CD4-positive, CD25-positive, alpha-beta regulatory T cell (primary cell): ENCODE measurements at regions not wholly inside any gene's neighbourhood (a gene's known extent, or its start where the extent isn't known, plus 50 kb on each side); places are given as distances from the start of the nearest gene placed in this dataset.
"Not testable (repeated sequence)": the region's sequence is repeated elsewhere in the genome, so short reads cannot be mapped to it uniquely, and the experiment has no call there.

Experiments used
- ATAC-seq, 2 donors: fragments of 150-1000 bp; cut with Tn5 transposase; one replicate each; pipeline ENCODE4 v1.10.0; 2021; ENCODE audit warnings: low read depth in 2 of 2, moderate number of reproducible peaks in 2 of 2, moderate library complexity in 1 of 2
- DNase-seq, 3 donors: peaks; one replicate each; pipeline versions ENCODE4 v3.0.0 to v3.0.0-alpha.2; 2012 to 2022; ENCODE audit warnings: mixed read lengths in 1 of 3
- H3K27ac ChIP-seq: one replicate; pipeline ENCODE4 v1.7.0; 2013; ENCODE audit warnings: mild to moderate bottlenecking, low read length; ENCODE audit not compliant: insufficient read depth, poor library complexity, severe bottlenecking
- H3K27me3 ChIP-seq: one replicate; pipeline ENCODE4 v1.7.0; 2013; ENCODE audit warnings: low read length; ENCODE audit not compliant: control insufficient read depth, insufficient read depth
- H3K36me3 ChIP-seq: one replicate; pipeline ENCODE4 v1.7.0; 2013; ENCODE audit warnings: mild to moderate bottlenecking, low read length, moderate library complexity; ENCODE audit not compliant: control insufficient read depth, insufficient read depth
- H3K4me1 ChIP-seq: 2 replicates; pipeline ENCODE4 v1.7.0; 2013; ENCODE audit warnings: mild to moderate bottlenecking, low read length; ENCODE audit not compliant: insufficient read depth, control insufficient read depth, poor library complexity, severe bottlenecking
- H3K4me3 ChIP-seq: one replicate; pipeline ENCODE4 v1.7.0; 2013; ENCODE audit warnings: low read depth, mild to moderate bottlenecking, low read length, moderate library complexity
- H3K9me3 ChIP-seq, 2 experiments: 1 replicate in 1 of 2; 2 replicates in 1 of 2; pipeline ENCODE4 v1.7.0; 2013; ENCODE audit warnings: low read length in 2 of 2, mild to moderate bottlenecking in 1 of 2, moderate library complexity in 1 of 2; ENCODE audit not compliant: control insufficient read depth in 2 of 2
- H3K27ac Mint-ChIP-seq, 3 donors: one replicate each; pipeline ENCODE4 v1.8.0; 2020 to 2022; ENCODE audit warnings: mild to moderate bottlenecking in 3 of 3, mixed read lengths in 3 of 3, moderate library complexity in 2 of 3
- H3K27me3 Mint-ChIP-seq: one replicate; pipeline ENCODE4 v1.8.0; 2022; ENCODE audit warnings: mild to moderate bottlenecking, mixed read lengths
- H3K36me3 Mint-ChIP-seq: one replicate; pipeline ENCODE4 v1.8.0; 2020; ENCODE audit warnings: mixed read lengths
- H3K4me1 Mint-ChIP-seq, 4 donors: one replicate each; pipeline ENCODE4 v1.8.0; 2020 to 2022; ENCODE audit warnings: mixed read lengths in 4 of 4, mild to moderate bottlenecking in 1 of 4
- H3K4me3 Mint-ChIP-seq, 4 donors: one replicate each; pipeline ENCODE4 v1.8.0; 2020 to 2022; ENCODE audit warnings: mild to moderate bottlenecking in 4 of 4, mixed read lengths in 4 of 4, moderate library complexity in 3 of 4
- H3K9me3 Mint-ChIP-seq, 7 donors: one replicate each; pipeline ENCODE4 v1.8.0; 2020 to 2022; ENCODE audit warnings: mixed read lengths in 7 of 7, mild to moderate bottlenecking in 3 of 7, moderate library complexity in 2 of 7

DNA sequence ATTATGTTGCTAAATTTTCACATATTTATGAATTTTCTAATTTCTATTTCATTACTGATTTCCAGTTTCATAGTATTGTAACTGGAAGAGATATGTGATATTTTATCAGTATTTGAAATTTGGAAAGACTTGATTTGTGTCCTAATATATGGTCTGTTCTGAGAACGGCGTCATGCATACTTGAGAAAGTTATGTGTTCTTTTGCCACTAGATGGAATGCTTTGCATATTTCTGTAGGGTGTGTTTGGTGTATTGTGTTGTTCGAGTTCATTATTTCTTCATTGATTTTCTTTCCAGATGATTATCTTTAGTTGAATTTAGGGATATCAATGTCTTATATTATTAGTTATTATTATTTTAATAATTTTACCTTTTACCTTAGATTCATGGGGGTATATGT is 110.6 kb upstream of the ITM2A start:
- no peak for ATAC-seq
- Mint-ChIP-seq H3K9me3 (peaks cover 0 to 1% (median 0%) of the 10 kb centered on the region in 7 donors), H3K27ac (no peak overlapping the region), H3K27me3 (no peaks in the 10 kb centered on the region), H3K4me1 (no peaks in the 10 kb centered on the region), H3K4me3 (no peak overlapping the region), H3K36me3 (no peaks in the 10 kb centered on the region)
- H3K36me3 ChIP-seq: no peaks in the 10 kb centered on the region
- H3K4me1 ChIP-seq: no peaks in the 10 kb centered on the region
- H3K4me3 ChIP-seq: no peak overlapping the region
- H3K27me3 ChIP-seq: no peaks in the 10 kb centered on the region
- DNase-seq: no peak
- no peaks in the 10 kb centered on the region for H3K9me3 ChIP-seq
- no peak overlapping the region for H3K27ac ChIP-seq

DNA sequence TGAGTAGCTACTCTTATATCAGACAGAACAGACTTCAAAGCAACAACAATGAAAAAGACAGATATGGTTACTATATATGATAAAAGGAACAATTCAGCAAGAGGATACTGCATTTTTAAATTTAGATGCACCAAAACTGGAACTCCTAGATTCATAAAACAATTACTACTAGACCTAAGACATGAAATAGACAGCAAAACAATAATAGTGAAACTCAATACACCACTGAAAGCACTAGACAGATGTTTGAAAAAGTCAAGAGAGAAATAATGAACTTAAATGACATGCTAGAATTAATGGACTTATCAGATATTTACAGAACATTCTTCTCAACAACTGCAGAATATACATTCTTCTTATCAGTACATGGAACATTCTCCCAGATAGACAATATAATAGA is 99.5 kb upstream of the ITM2A start:
- H3K27ac ChIP-seq: no peak overlapping the region
- Mint-ChIP-seq H3K27me3 (no peaks in the 10 kb centered on the region), H3K4me1 (no peaks in the 10 kb centered on the region), H3K9me3 (peaks cover 0 to 7% (median 2%) of the 10 kb centered on the region in 7 donors), H3K4me3 (no peak overlapping the region), H3K36me3 (no peaks in the 10 kb centered on the region), H3K27ac (no peak overlapping the region)
- no peak overlapping the region for H3K4me3 ChIP-seq
- peaks cover 0 to 5% of the 10 kb centered on the region in 2 experiments for H3K9me3 ChIP-seq
- H3K27me3 ChIP-seq: no peaks in the 10 kb centered on the region
- no peaks in the 10 kb centered on the region for H3K36me3 ChIP-seq
- DNase-seq (no peak), ATAC-seq (no peak)
- no peaks in the 10 kb centered on the region for H3K4me1 ChIP-seq

DNA sequence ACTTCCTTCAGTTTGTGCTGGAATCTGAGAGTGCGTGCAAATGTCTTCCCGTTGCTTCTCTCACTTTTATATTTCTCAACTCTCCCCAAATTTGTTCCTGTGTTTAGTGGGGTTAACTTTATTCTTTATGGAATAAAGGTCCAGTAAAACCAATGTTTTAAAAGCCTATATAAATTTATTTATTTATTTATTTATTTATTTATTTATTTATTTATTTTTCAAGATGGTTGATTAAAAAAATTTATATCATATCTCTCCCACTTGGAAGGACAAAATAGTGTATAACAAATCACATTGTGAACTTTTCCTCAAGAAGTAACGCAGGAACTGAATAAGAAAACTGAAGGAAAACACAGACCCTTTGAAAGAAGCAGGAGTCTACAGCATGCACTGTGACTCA is 95.3 kb upstream of the ITM2A start:
- H3K27me3 ChIP-seq: no peaks in the 10 kb centered on the region
- no peaks in the 10 kb centered on the region for H3K36me3 ChIP-seq
- Mint-ChIP-seq H3K27ac (no peak overlapping the region), H3K36me3 (no peaks in the 10 kb centered on the region), H3K9me3 (peaks cover 0 to 5% (median 0%) of the 10 kb centered on the region in 7 donors), H3K4me1 (no peaks in the 10 kb centered on the region), H3K4me3 (no peak overlapping the region), H3K27me3 (no peaks in the 10 kb centered on the region)
- no peak for DNase-seq
- no peak for ATAC-seq
- no peak overlapping the region for H3K4me3 ChIP-seq
- H3K4me1 ChIP-seq: no peaks in the 10 kb centered on the region
- H3K9me3 ChIP-seq: peaks cover 0 to 4% of the 10 kb centered on the region in 2 experiments
- no peak overlapping the region for H3K27ac ChIP-seq

DNA sequence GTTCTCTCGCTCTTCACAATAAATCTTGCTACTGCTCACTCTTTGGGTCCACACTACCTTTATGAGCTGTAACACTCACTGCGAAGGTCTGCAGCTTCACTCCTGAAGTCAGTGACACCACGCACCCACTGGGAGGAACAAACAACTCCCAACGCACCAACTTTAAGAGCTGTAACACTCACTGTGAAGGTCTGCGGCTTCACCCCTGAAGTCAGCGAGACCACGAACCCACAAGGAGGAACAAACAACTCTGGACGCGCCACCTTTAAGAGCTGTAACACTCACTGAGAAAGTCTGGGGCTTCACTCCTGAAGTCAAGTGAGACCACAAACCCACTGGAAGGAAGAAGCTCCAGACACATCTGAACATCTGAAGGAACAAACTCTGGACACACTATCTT is 89.5 kb upstream of the ITM2A start:
- not testable (repeated sequence) for H3K4me1 Mint-ChIP-seq, H3K4me3 ChIP-seq, H3K4me1 ChIP-seq, DNase-seq, H3K27me3 Mint-ChIP-seq, H3K9me3 ChIP-seq, H3K36me3 Mint-ChIP-seq, ATAC-seq, H3K4me3 Mint-ChIP-seq, H3K36me3 ChIP-seq, H3K9me3 Mint-ChIP-seq, H3K27ac ChIP-seq, H3K27me3 ChIP-seq, H3K27ac Mint-ChIP-seq

DNA sequence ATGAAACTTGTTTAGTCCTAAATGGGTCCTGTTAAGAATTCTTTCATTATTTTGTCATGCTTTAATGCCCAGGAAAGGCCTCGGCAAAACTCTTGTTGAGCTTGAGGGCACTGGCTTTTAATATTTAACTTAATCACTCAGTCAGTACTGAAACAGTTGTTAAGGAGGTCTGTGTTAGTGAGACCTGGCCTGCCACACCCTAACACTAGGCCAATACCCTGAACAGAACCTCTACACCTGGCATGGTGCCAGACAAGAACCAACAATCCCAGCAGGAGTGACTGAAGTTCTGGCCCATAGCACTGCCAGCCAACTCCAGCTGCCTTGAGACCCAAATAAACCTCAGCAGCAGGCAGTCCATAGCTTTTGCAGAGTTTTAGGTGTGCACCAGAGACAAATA is 85.7 kb upstream of the ITM2A start:
- Histone ChIP-seq H3K27ac (no peak overlapping the region), H3K4me1 (no peaks in the 10 kb centered on the region), H3K9me3 (no peaks in the 10 kb centered on the region), H3K4me3 (no peak overlapping the region), H3K36me3 (no peaks in the 10 kb centered on the region), H3K27me3 (no peaks in the 10 kb centered on the region)
- Mint-ChIP-seq H3K4me1 (peaks cover 0 to 4% (median 0%) of the 10 kb centered on the region in 4 donors), H3K27me3 (no peaks in the 10 kb centered on the region), H3K9me3 (peaks cover 0 to 2% (median 0%) of the 10 kb centered on the region in 7 donors), H3K36me3 (peaks cover 4% of the 10 kb centered on the region), H3K27ac (no peak overlapping the region), H3K4me3 (no peak overlapping the region)
- ATAC-seq (no peak), DNase-seq (no peak)

DNA sequence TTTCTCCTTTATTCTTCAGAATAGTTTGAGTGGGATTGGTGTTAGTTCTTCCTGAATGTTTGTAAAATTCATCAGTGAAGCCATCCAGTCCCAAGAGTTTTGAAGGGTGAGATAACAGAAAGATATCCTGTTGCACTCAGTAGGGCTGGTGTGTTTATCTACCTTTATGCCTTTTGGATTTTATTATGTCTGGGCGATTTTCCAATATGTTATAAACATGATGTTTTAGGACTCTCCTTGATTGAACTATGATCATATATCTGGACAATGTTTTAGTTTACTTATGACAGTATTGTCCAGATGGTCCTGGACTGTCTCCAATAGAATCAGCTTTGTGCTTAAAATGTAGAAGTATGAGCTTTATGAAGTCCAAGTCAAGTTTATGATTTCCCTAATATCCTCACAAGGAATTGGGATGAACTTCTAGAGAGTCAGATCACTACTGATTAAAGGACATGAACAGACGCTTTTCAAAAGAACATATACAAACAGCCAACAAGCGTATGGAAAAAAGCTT is 77.6 kb upstream of the ITM2A start:
- Mint-ChIP-seq H3K9me3 (no peaks in the 10 kb centered on the region), H3K4me3 (no peak overlapping the region), H3K27me3 (no peaks in the 10 kb centered on the region), H3K36me3 (no peaks in the 10 kb centered on the region), H3K27ac (no peak overlapping the region), H3K4me1 (no peaks in the 10 kb centered on the region)
- Histone ChIP-seq H3K4me3 (no peak overlapping the region), H3K4me1 (no peaks in the 10 kb centered on the region), H3K27ac (no peak overlapping the region), H3K27me3 (no peaks in the 10 kb centered on the region), H3K9me3 (no peaks in the 10 kb centered on the region), H3K36me3 (no peaks in the 10 kb centered on the region)
- no peak for ATAC-seq
- no peak for DNase-seq

DNA sequence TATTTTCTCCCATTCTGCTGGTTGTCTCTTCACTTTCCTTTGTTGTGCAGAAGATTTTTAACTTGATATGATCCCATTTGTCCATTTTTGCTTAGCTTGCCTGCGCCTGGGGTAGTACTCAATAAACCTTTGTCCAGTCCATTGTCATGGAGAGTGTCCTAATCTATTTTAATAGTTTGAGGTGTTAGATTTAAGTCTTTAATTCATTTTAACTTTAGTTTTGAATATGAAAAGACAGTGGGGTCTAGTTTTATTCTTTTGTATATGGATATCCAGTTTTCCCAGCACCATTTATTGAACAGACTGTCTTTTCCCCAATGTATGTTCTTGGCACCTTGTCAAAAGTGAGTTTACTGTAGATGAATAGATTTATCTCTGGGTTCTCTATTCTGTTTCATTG is 76.0 kb upstream of the ITM2A start:
- H3K27ac ChIP-seq: no peak overlapping the region
- Mint-ChIP-seq H3K36me3 (no peaks in the 10 kb centered on the region), H3K9me3 (no peaks in the 10 kb centered on the region), H3K27ac (no peak overlapping the region), H3K4me1 (no peaks in the 10 kb centered on the region), H3K27me3 (no peaks in the 10 kb centered on the region), H3K4me3 (no peak overlapping the region)
- no peaks in the 10 kb centered on the region for H3K36me3 ChIP-seq
- no peaks in the 10 kb centered on the region for H3K9me3 ChIP-seq
- DNase-seq (no peak), ATAC-seq (no peak)
- no peak overlapping the region for H3K4me3 ChIP-seq
- no peaks in the 10 kb centered on the region for H3K27me3 ChIP-seq
- H3K4me1 ChIP-seq: no peaks in the 10 kb centered on the region

DNA sequence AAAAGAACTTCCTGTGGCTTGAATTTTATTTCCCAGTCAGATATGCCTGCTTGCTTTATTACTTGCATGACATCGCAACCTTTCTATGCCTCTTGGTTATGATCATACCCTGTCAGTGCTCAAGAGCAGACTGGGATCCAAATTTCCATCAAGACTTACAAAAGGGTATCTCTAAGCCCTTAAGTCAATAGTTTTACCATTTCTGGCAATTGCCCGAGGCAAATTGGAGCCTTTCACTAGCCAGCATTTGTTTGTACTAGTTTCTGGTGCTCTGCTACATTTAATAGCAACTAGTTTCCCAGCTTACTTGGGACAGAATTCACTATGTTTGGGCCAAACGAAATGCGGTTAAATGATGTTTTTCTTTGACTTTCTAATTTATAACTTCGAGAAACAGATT is 73.2 kb upstream of the ITM2A start:
- Mint-ChIP-seq H3K4me3 (no peak overlapping the region), H3K4me1 (no peaks in the 10 kb centered on the region), H3K9me3 (peaks cover 0 to 4% (median 0%) of the 10 kb centered on the region in 7 donors), H3K27me3 (no peaks in the 10 kb centered on the region), H3K36me3 (no peaks in the 10 kb centered on the region), H3K27ac (no peak overlapping the region)
- ATAC-seq (no peak), DNase-seq (no peak)
- no peaks in the 10 kb centered on the region for H3K4me1 ChIP-seq
- H3K4me3 ChIP-seq: no peak overlapping the region
- no peaks in the 10 kb centered on the region for H3K27me3 ChIP-seq
- no peaks in the 10 kb centered on the region for H3K36me3 ChIP-seq
- H3K9me3 ChIP-seq: no peaks in the 10 kb centered on the region
- H3K27ac ChIP-seq: no peak overlapping the region
